ENCODE measurements at regions not wholly inside any gene's neighbourhood (a gene's known extent, or its start where the extent isn't known, plus 50 kb on each side); places are given as distances from the start of the nearest gene placed in this dataset.

DNA sequence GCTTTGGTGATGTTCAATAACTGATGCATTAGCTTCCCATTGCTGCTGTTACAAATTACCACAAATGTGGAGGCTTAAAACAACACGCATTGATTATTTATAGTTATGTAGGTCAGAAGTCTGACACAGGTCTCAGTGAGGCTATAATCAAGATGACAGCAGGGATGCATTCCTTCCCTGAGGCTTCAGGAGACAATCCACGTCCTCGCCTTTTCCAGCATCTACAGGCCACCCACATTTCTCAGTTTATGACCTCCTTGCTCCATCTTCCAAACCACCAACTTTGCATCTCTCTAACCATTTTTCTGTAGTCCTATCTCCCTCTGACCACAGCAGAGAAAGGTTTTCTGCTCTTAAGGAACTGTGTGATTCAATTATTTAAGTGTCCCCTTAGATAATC lies 92.5 kb downstream of the GASK1B start:
- Histone ChIP-seq H4K20me1 (replicated peaks; ENCODE audit: insufficient read depth) (no peaks in the 10 kb centered on the region), H3K79me2 (replicated peaks; ENCODE audit: insufficient read depth) (no peaks in the 10 kb centered on the region), H3F3A (replicated peaks; ENCODE audit: low read depth) (no peaks in the 10 kb centered on the region), H3K4me2 (no peak overlapping the region), H3K27me3 (ENCODE audit: insufficient read depth) (no peaks in the 10 kb centered on the region), H3K4me1 (ENCODE audit: insufficient read depth) (no peaks in the 10 kb centered on the region), H3K27ac (ENCODE audit: low read depth) (no peak overlapping the region), H3K36me3 (ENCODE audit: insufficient read depth) (no peaks in the 10 kb centered on the region), H2AFZ (0 out of 2 replicates have a peak overlapping the region, but pooled peaks have one; percentile 12), H3K9me2 (ENCODE audit: insufficient read depth) (no peaks in the 10 kb centered on the region), H3K4me3 (no peak overlapping the region)
- Mint-ChIP-seq H3K9me3 (no peaks in the 10 kb centered on the region), H3K36me3 (ENCODE audit: low read depth) (no peaks in the 10 kb centered on the region), H3K4me3 (no peak overlapping the region), H3K27me3 (ENCODE audit: insufficient read depth, low read depth, poor library complexity) (no peaks in the 10 kb centered on the region), H3K4me1 (no peaks in the 10 kb centered on the region), H3K27ac (no peak overlapping the region)
- ATAC-seq: no peak
- TF ChIP-seq EZH2 (IDR thresholded peaks at IDR 0.05; ENCODE audit: low read depth, unreplicated experiment) (no peak), ZNF114 (CRISPR knock-in tag; IDR thresholded peaks at IDR 0.05) (no peak), POLR2AphosphoS5 (IDR thresholded peaks at IDR 0.05; ENCODE audit: low read depth) (no peak), ETS1 (IDR thresholded peaks at IDR 0.05) (no peak), ZNF462 (CRISPR knock-in tag; IDR thresholded peaks at IDR 0.05) (no peak), ZNF331 (CRISPR knock-in tag; IDR thresholded peaks at IDR 0.05; ENCODE audit: low read depth) (no peak), CREB1 (CRISPR knock-in tag; IDR thresholded peaks at IDR 0.05; ENCODE audit: low read depth) (no peak), STAT1 (IDR thresholded peaks at IDR 0.05; ENCODE audit: unreplicated experiment) (no peak), CTCF (conservative IDR thresholded peaks at IDR 0.05; ENCODE audit: low read depth in 2 of 2) (no peak)
- DNase-seq (ENCODE audit: low spot score): no peak
